ENCODE measurements at regions not wholly inside any gene's neighbourhood (a gene's known extent, or its start where the extent isn't known, plus 50 kb on each side); places are given as distances from the start of the nearest gene placed in this dataset.
A peak's percentile ranks its signal among the peaks of the same experiment; 100 is the strongest.

- no peak for DNase-seq
Measured at GRCh38 chr6:168902075-168902474, 351.6 kb downstream of the THBS2 start.

DNA sequence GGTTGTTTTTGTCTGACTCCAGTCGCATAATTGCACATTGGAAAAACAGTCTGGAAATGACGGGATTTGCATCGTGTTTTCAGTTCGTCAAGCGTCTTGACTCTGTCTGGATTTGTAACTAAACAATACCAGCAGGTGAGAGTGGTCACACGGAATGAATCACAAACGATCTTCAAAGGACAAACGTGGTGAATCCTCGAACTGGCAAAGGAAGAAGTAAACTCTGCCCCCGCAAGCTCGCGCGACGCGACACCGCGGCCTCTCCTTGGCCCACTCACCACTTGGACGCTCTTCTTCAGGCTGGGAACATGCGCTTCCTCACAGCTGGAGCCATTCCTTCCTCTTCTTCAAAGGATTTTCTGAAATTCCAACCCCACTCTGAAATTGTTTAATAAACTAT is 352.6 kb downstream of the THBS2 start:
- DNase-seq = no peak

- no peak for DNase-seq
Measured at GRCh38 chr6:168896321-168896720, 357.3 kb downstream of the THBS2 start.

- peak in 12 of 14 donors; percentile 12 to 72 (median 41) for DNase-seq
Measured at GRCh38 chr6:168895102-168895812, 358.4 kb downstream of the THBS2 start.

DNA sequence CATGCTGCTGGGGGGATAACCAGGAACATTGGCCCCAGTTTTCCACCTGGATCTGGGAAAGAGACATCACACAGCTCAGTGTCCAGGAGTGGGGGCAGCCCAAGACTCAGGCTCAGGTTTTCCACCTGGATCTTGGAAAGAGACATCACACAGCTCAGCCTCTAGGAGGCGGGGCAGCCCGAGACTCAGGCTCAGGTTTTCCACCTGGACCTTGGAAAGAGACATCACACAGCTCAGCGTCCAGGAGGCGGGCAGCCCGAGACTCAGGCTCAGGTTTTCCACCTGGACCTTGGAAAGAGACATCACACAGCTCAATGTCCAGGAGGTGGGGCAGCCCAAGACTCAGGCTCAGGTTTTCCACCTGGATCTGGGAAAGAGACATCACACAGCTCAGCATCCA is 361.6 kb downstream of the THBS2 start:
- DNase-seq = no peak

- DNase-seq = no peak
Measured at GRCh38 chr6:168890981-168891365, 362.7 kb downstream of the THBS2 start.

GRCh38 chr6:168890306-168890980 is 363.2 kb downstream of the THBS2 start:
- no peak for DNase-seq

DNA sequence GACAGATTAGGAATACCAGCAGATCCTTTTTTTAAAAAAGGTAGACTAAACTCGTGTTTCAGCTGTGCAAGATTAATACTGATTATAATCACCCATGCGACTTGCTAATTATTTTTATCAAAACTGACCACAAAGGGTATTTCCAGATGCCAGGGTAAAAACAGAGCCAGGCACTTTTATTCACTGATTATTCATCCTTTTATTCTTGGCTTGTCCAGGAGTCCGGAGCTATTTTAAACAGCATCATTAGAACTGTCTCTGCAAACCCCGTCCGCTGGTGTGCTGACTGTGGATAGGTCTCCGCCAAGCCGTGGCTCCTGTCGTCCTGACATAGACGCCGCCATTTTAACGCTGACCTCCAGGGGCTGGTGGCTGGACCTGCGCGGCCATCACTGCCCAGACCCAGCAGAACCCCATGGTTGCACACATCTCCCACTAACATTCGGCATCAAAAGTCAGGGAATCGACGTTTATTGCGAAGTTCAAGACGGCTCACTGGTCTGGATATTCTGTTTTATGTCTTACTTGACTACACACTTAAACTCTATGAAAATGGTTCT is 364.8 kb downstream of the THBS2 start:
- no peak for DNase-seq

- no peak for DNase-seq
Measured at GRCh38 chr6:168888102-168888501, 365.5 kb downstream of the THBS2 start.

DNA sequence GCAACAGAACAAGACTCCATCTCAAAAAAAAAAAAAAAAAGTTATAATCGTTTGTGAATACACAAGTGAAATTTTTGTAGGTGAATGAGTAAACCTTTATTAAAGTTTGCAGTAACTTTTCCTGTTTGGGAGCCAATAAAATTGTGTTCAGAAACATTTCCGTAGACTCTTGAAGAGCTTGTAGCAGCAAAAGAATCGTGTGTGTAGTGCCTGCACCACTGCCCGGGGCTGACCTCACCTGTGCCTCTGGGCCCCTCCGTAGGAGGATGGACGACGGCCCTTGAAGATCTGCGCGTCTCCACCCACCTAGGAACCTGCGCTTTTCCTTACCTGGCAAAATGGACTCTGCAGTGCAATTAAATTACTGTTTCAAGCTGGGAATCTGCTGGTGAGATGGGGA is 366.0 kb downstream of the THBS2 start:
- DNase-seq = no peak

GRCh38 chr6:168886964-168887363 is 366.7 kb downstream of the THBS2 start:
- DNase-seq = no peak

- no peak for DNase-seq
Measured at GRCh38 chr6:168885751-168886742, 367.6 kb downstream of the THBS2 start.

DNA sequence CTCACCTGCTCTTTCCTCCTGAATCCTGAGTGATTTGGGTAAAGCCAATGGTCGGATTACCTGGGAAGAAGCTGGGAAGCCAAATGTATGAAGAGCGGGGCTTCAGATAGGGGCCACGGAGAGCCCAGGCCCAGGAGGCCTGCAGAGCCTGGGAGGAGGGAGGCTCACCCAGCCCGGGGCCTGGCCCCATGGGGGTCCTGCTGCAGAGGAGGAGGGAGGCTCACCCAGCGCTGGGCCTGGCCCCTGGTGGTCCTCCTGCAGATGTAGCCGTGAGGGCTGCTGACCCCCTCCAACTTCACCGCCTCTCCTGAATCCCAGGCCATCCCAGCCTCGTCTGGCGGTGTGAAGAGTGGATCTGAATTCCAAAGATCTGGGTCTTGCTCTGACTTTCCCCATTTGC is 368.4 kb downstream of the THBS2 start:
- DNase-seq = no peak

DNA sequence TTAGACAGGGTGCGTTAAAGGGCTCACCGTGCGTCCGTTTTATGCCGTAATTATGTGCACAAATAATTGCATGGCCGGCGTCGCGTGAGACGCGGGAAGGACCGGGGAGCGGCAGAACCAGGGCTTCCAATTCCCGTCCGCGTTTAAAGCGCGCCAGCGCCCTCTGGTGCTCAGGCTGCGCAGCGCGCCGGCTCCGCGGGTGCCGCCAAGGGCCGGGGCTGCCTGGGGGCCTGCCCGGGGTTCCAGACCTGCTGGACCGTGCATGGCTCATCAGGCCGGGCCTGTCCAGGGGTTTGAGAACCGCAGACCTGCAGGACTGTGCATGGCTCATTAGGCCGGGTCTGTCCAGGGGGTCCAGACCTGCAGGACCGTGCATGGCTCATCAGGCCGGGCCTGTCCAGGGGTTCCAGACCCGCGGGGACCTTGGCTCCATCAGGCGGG is 369.0 kb downstream of the THBS2 start:
- peak in 11 of 14 donors; percentile 10 to 84 (median 44) for DNase-seq

DNA sequence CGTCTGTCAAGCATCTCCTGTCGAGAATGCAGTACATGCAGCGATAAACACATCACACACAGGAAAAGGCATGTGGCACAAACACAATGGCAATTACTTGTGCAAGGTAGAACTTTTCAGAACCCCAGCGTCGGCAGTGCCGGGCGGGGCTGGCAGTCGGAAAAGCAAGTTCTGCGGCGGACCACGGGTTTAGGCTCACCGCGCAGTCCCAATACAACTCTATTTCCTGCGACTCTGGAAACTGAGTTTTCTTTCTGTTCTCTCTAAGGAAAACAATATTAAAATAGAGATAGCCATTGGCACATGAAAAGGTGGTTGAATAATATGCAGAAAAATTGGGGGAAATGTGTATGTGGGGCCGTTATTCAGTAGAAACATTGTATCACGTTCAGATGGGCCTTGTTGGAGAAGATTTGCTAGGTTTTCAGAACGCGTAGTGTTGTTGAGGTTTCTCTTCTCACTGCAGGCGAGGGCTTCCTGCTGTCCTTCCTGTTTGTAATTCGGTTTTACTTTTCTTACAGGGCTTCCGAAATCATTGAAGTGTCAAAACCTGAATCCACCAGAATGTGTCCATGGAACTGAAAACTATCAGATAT is 369.5 kb downstream of the THBS2 start:
- no peak for DNase-seq

DNA sequence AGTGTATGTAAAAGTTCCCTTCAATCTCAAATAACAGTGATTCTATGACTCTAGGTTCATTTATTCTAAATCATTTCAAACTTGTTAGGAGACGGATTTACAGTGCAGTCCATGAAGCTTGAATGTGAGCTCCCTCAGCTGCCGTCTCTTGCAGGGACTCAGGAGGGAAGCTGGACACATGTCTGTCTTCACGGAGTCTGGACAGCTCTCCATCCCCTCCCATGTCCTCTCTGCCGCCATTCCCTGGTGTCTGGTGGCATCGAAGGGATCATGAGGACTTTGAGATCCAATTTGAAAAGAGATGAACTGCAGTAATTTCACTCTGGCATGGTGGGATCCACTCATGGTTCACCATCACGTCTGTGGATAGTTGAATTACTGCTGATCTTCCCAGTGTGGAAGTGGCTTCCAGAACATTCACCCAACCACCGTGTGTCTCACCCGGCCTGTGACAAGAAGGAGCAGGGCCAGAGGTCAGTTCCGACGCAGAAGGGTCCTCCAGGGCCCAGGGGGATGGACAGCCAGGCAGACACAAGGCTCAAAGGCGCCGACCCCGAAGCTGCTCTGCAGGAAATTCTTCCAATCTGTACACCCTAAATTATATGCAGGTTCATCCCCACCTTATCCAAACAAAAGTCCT is 370.1 kb downstream of the THBS2 start:
- DNase-seq = no peak

DNA sequence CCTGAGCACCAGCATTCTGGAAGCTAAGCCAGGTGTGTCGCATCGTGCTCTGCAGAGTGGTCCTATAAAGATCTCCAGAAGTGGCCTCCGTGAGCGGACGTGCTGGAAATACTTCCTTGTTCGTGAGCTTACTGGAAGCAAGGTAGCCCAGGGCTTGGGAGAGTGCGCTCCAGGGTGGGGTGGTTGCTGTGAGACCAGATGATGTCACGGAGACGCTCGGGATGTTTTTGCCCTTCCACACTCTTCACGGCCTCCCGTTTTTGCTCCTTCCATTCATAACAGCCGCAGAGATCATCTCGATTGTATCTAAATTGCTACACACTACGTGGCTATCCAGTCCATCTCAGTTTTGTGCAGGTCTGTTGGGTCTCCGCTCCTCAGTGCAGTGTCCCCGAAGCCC is 373.4 kb downstream of the THBS2 start:
- no peak for DNase-seq

DNA sequence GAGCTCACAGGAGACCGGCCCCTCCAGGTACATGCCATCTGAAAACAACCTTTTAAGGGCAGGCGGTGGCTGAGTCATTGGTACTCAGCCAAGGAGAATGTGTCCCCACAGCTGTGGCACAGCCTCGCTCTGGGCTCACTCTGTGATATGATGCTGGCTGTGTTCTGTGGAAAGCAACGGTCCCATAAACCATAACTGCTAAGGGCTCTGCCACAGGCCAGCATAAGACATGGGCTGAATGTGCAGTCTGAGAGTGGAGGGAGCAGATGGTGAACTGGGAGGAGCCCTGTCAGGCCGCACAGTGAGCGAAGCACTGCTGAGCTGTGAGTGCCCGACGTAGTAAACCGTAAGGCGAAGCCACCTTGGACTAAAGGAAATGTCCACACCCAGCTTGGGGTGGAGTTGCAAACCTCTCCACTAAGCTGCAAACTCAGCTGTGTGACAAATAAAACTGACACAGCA is 375.8 kb downstream of the THBS2 start:
- DNase-seq = no peak

GRCh38 chr6:168876956-168877355 is 376.7 kb downstream of the THBS2 start:
- DNase-seq = no peak

- no peak for DNase-seq
Measured at GRCh38 chr6:168875811-168876576, 377.7 kb downstream of the THBS2 start.

GRCh38 chr6:168874637-168875036 is 379.0 kb downstream of the THBS2 start:
- no peak for DNase-seq

All from C1 segment of cervical spinal cord (tissue), 14 donors.